HS-5 (cell line): ENCODE measurements at regions not wholly inside any gene's neighbourhood (a gene's known extent, or its start where the extent isn't known, plus 50 kb on each side); places are given as distances from the start of the nearest gene placed in this dataset.

ENCODE experiments used
- DNase-seq: peaks from one replicate; pipeline ENCODE4 v3.0.0-alpha.2; 2012; ENCODE audit warnings: low read depth

DNA sequence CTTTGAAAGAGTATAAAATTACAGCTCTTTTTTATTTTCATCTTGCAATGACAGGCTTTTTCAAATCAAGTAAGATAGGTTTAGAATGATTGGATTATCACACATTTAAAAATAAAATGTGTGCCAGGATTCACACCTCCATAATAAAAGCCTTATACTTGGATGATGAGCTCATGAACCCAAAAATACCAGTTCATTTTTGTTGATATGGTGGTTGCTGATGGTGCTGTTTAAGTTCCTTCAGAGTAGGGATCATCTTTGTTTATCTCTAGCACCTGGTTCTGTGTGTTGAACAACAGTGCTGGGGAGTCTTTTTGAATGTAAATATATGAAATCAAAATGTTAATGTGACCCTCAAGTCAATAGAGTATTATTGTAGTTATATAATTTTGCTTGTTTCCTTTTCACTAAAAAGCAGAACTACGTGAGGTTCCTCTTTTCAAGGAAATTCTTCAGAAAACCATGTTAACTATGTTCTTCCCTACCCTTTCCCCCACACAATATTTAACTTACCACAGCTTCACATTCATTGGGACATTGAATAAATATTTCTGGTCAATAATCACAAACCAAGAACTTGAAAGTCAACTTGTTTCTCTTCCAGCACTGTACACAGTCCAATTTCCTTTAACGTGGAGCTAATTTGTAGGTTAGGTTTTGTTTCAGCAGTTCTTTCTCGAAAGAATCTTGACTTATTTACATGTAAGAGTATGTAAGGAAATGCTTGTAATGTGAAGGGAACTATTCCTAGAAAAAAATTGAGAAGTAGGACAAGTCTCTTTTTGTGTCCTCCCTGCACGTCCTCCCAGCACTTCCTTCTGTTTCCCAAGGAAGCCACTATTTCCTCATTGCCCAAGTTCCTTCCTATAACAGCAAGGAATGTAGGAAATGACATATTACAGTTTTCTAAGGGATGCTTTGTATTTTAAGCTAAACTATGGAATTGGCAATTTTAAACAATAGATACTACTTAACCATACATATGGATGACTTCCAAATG, 945.9 kb upstream of the CITED2 start:
- no peak for DNase-seq

DNA sequence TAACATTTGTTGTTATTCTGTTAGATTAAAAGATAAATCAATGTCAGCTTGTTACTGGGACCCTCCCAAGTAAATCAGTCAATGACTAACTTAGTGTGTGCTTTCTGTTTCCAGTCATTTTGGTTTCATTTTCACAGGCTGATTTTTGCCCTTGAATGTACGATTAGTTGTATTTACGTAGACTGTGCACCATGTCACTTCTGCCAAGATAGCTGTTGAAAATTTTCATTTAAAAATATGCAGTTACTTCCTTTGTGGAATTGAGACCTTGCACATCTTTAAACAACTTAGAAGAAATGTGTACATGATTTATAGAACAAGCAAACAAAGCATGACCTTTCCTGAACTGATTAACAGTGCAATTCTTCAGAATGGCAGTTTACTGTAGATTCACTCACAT, 944.8 kb upstream of the CITED2 start:
- DNase-seq = no peak

GRCh38 chr6:140318408-140318807, 944.0 kb upstream of the CITED2 start:
- no peak for DNase-seq

DNA sequence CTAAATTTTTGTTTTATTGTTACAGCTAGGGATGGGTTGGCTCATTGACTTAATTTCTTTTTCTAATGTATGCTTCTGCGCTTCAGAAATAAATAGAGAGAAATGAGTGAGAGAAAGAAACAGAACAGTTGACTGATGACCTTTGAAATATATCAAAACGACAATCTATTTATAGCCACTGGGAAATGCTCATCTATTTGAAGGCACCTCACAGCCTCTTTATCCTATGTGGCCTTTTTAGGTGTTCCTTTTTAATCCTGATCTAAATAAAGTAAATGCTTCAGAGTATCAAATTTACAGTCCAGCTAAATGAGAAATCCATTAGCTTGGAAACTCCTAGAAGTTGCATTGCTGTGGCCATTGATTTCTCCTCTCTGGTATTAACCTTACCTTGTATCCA, 943.5 kb upstream of the CITED2 start:
- no peak for DNase-seq

- DNase-seq = no peak
Observed at GRCh38 chr6:140316966-140317365, 942.5 kb upstream of the CITED2 start.

DNA sequence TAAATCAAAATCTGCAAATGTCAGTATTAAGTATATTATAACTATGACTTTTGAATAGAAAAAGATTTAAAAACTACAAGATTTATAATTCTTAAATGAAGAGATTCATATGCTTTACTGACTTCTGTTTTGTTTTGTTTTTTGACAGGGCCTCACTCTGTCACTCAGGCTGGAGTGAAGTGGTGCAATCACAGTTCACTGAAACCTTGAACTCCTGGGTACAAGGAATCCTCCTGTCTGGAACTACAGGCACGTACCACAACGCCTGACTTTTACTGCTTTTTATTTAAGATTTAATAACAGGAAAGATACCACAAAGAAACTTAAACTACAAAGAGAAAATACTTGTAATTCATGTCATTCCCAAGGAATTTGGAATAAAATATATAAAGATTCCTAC, 940.2 kb upstream of the CITED2 start:
- DNase-seq = no peak

DNA sequence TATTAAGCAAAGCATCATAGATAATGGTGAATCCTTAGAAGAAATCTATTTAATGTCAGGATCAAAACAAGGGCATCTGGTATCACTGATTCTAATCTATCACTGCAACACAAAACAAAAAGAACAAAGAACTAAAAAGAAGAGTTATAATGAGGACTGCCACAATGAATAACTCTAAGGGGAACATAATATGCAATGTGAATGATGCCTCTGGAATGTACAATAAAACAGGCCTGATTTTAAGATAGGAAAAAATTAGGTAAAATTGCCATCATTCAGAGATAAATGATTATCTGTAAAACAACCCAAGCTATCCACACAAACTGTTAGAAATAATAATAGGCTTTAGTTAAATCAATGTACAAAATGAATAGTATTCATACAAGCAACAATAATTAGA, 936.7 kb upstream of the CITED2 start:
- DNase-seq = no peak

- DNase-seq = no peak
Observed at GRCh38 chr6:140303218-140303949, 928.9 kb upstream of the CITED2 start.

DNA sequence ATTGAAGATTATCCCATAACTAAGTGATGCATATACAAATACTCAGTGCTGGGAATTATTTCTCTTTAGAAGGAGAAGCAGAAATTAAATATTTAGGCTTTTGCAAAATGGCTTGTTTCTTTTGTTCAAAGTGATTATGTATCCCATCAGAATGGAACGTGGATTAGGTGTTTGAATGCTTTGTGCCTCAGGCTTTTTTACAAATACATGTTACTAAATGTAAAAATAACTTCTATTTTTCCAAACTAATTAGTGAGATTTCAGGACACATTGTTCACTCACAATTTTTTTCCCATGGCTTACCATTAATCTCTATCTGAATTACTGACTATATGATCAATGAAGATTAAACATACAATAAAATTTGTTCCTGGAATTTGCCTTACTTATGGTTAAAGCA, 925.9 kb upstream of the CITED2 start:
- DNase-seq = no peak

DNA sequence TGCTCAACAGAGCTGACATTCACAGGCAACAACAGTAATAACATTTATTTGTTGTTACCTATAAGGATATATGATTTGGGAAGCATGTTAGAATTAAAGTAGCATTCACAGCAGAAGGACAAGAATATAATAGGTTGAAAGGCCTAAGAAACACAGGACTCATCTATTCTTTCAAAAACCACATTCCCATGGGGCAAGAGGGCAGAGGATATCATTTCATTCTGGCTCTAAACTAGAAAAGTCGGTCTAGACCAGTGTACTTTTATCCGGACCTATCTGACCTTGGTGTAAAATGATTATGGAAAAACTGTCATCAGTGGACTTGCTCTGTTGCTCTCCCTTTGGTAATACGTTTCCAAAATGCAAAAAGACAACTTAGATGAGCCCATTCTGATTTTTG, 914.7 kb upstream of the CITED2 start:
- no peak for DNase-seq

DNA sequence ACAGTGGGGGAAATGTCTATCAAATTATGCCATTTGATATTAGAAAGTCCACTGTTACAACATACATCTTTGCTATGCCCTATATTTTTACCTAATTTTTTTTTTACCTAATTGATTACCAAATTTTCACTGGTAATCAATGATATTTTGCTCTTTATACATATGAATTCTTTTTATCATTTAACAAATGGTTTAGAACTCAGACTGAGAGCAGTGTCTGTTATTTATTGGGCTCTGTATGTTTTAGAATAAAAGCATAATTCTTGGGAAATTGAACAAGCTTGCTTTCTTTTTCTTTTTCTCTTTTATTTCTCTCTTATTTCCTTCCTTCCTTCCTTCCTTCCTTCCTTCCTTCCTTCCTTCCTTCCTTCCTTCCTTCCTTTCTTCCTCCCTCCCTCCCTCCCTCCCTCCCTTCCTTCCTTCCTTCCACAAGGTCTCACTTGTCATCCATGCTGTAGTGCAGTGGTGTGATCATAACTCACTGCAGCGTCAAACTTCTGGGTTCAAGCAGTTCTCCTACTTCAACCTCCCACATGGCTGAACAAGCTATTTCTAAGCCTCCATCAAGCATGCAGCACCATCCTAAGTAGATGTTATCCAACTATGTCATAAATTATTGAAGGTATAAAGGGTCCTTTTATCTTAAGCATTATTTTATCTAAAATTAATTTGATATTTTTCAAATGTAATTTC, 911.7 kb upstream of the CITED2 start:
- no peak for DNase-seq

DNA sequence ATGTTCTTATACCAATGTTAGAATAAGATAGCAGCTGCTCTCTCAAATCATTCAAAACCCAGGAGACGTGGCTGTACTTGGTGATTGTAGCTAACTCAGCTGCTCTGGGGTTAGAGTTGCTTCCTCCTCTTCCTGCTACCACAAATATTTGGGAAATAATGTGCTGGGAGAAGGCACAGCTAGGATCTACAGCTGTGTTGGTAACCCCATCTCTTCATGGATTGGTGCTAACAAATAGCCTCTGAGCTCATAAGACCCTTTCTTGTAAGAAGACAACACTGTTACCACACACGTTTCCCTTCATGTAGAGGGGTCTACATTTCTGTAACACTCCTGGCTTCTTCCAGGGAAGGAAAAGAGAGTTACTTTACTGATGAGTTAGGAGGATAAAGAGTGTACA, 911.0 kb upstream of the CITED2 start:
- no peak for DNase-seq

GRCh38 chr6:140284871-140285270, 910.4 kb upstream of the CITED2 start:
- DNase-seq = no peak

DNA sequence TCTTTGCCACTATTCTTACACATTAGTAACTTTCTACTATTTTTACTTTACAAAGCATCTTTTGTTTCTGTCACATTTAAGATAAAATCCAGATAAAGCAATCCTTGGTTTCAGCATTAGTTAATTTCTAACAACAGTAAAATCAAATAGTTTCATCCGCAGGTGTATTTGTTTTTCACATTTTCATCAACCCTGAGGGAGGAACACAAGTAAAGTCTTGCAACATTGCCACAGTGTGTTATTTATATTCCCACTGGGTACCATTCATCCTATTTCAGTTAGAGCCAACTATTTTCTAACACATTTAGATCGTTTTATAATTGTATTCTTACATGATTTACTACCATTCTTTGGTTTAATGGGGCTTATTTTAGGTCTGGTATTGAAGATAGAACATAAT, 908.7 kb upstream of the CITED2 start:
- no peak for DNase-seq

DNA sequence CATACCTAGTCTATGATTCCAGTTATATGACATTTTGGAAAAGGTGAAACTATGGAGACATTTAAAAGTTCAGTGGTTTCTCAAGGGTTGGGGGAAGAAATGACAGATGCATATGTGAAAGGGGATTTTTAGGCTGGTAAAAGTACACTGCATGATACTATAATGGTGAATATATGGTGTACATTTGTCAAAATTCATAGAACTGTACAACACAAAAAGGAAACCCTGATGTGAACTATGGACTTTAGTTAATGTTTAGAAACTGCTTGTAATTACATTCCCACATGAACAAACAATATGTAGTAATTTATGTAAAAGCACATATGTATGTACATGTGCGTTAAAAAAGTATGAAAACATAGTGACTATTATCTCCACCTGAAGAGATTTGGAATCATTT, 907.3 kb upstream of the CITED2 start:
- no peak for DNase-seq

DNA sequence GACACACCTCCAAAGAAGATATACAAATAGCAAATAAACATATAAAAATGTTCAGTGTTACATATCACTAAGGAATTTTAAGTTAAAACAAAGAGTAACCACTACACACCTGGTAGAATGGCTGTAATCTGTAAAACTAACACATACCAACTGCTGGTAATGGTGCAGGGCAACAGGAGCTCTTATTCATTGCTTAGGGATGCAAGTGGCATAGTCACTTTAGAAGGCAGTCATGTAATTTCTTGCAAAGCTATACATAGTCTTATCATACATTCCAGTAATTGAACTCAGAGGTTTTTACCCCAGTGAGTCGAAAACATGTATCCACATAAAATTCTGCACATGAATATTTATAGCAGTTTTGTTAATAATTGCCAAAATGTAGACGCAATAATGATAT, 906.8 kb upstream of the CITED2 start:
- DNase-seq = no peak

- peak; percentile 26 for DNase-seq
Observed at GRCh38 chr6:140276719-140277118, 902.3 kb upstream of the CITED2 start.

- no peak for DNase-seq
Observed at GRCh38 chr6:140276133-140276532, 901.7 kb upstream of the CITED2 start.

DNA sequence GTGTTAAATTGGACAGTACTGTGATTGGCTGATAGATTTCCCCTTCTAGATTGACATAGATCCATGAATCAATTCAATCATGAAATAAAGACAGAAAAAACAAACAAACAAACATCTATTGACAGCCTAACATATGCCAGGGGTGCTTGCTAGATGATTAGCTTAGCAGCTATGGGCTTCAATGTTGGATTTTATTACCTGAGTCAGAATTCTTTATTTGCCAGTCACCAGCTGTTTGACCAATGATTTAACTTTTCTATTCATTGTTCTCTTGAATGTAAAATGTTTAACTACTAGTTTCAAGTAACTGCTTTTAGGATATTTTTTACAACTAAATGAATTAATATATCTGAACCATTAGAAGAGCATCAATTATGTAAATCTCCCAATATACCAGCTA, 901.3 kb upstream of the CITED2 start:
- no peak for DNase-seq

DNA sequence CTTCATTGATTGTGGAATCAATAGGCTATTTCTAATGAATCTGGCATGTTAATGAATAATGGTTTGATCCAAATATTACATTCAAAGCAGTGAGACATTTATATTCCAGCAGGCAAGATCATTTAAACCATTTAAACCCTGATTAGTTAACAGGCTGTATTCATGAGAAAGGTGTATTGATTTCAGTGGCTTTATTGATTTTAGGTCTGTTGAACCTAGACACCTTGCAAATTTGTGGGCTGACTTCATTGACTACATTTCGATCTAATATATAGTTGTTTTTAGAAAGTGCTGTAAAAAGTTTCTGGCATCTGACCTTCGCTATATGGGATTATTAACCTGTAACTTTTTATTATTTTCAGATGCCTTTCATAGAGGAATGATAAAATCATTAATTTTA, 900.1 kb upstream of the CITED2 start:
- DNase-seq = no peak

DNA sequence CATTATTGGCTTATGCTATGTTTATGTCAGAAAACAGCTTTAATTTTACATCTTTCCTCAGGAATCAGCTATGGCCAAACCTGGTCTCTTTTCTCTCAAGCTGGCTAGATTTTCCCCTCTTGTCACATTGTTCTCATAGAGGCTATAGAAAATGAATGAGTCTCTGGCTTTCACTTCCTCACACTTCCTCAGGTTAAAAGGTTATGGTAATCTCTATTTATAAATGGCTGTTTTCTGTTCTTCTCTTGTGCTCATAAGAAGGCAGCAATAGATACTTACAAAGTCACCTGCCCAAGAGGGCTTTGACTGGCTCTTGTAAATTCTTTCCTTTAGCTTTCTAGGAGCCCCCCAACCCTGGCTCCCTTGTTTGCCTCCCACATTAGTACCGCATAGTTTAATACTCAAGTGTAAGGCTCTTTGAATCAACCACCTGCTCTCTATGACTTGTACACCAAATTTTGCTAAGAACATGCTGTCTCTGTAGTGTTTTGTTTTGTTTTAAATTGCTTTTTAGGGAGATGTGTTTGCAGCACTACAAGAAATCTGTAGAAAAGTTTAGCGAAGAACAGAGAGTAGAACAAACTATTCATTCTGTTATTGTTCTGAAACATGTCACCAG, 897.4 kb upstream of the CITED2 start:
- no peak for DNase-seq

- DNase-seq = no peak
Observed at GRCh38 chr6:140269591-140270165, 895.2 kb upstream of the CITED2 start.
